Colonic mucosa (tissue), 4 donors: ENCODE measurements at regions not wholly inside any gene's neighbourhood (a gene's known extent, or its start where the extent isn't known, plus 50 kb on each side); places are given as distances from the start of the nearest gene placed in this dataset.

Experiments
- DNase-seq: peaks from one replicate; pipeline ENCODE4 v3.0.0-alpha.2; 2020
- H3K27ac ChIP-seq: fragments of 200-600 bp; one replicate; pipeline ENCODE4 v1.8.0; 2021
- H3K27me3 ChIP-seq: fragments of 200-600 bp; one replicate; pipeline ENCODE4 v1.8.0; 2021
- H3K36me3 ChIP-seq: fragments of 200-600 bp; one replicate; pipeline ENCODE4 v1.8.0; 2021
- H3K4me1 ChIP-seq: fragments of 200-600 bp; one replicate; pipeline ENCODE4 v1.8.0; 2021; ENCODE audit warnings: mild to moderate bottlenecking
- H3K4me3 ChIP-seq: fragments of 200-600 bp; one replicate; pipeline ENCODE4 v1.8.0; 2021
- H3K9ac ChIP-seq, 2 donors: one replicate each; pipeline ENCODE4 v1.7.0; 2013; ENCODE audit warnings: control low read depth in 2 of 2, low read depth in 2 of 2, low read length in 2 of 2
- H3K9me3 ChIP-seq: fragments of 200-600 bp; one replicate; pipeline ENCODE4 v1.8.0; 2021
- intact Hi-C: fragments of 100-400 bp; cut with DNase I; formaldehyde crosslinking; loops from one replicate; pipeline ENCODE4 v1.14.1; 2022
- TF ChIP-seq, protein P1 (sequence below): fragments of 200-600 bp; IDR thresholded peaks from one replicate; pipeline ENCODE4 v1.8.0; 2022; ENCODE audit warnings: antibody characterized with exemption, mild to moderate bottlenecking
- donor health status: healthy.
- donor health status: DM: no; HTN: no; CAD: no.
- donor health status: DM: no; HTN: no; CAD: no.

- no peaks in the 10 kb centered on the region for H3K4me1 ChIP-seq
- H3K4me3 ChIP-seq = no peak overlapping the region
- H3K27ac ChIP-seq = no peak overlapping the region
- no peaks in the 10 kb centered on the region for H3K36me3 ChIP-seq
- H3K9ac ChIP-seq = no peak overlapping the region
- intact Hi-C loops = no loop called here
- TF ChIP-seq, protein P1, sequence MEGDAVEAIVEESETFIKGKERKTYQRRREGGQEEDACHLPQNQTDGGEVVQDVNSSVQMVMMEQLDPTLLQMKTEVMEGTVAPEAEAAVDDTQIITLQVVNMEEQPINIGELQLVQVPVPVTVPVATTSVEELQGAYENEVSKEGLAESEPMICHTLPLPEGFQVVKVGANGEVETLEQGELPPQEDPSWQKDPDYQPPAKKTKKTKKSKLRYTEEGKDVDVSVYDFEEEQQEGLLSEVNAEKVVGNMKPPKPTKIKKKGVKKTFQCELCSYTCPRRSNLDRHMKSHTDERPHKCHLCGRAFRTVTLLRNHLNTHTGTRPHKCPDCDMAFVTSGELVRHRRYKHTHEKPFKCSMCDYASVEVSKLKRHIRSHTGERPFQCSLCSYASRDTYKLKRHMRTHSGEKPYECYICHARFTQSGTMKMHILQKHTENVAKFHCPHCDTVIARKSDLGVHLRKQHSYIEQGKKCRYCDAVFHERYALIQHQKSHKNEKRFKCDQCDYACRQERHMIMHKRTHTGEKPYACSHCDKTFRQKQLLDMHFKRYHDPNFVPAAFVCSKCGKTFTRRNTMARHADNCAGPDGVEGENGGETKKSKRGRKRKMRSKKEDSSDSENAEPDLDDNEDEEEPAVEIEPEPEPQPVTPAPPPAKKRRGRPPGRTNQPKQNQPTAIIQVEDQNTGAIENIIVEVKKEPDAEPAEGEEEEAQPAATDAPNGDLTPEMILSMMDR = no peak
- H3K9me3 ChIP-seq = no peaks in the 10 kb centered on the region
- DNase-seq = no peak
- no peaks in the 10 kb centered on the region for H3K27me3 ChIP-seq
Observed at GRCh38 chr5:169458221-169458620, 125.4 kb upstream of the SPDL1 start.

GRCh38 chr5:169450464-169450863 lies 133.1 kb upstream of the SPDL1 start:
- no peaks in the 10 kb centered on the region for H3K27me3 ChIP-seq
- no peak overlapping the region for H3K9ac ChIP-seq
- TF ChIP-seq, protein P1 = no peak
- H3K4me1 ChIP-seq = no peaks in the 10 kb centered on the region
- H3K9me3 ChIP-seq = no peaks in the 10 kb centered on the region
- intact Hi-C loops = no loop called here
- no peak overlapping the region for H3K27ac ChIP-seq
- no peak for DNase-seq
- H3K4me3 ChIP-seq = no peak overlapping the region
- no peaks in the 10 kb centered on the region for H3K36me3 ChIP-seq

DNA sequence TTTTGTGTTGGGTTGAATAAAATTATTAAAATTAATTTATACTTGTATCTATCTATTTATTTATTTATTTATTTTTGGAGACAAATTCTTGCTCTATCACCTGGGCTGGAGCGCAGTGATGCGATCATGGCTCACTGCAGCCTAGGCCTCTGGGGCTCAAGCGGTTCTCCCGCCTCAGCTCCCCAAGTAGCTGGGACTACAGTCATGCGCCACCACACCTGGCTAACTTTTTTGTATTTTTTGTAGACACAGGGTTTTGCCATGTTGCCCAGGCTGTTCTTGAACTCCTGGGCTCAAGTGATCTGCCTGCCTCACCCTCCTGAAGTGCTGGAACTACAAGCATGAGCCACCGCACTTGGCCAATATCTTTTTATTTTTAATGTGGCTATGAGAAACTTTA lies 134.7 kb upstream of the SPDL1 start:
- intact Hi-C loops = no loop called here
- H3K9me3 ChIP-seq = no peaks in the 10 kb centered on the region
- no peaks in the 10 kb centered on the region for H3K4me1 ChIP-seq
- no peak overlapping the region for H3K27ac ChIP-seq
- H3K9ac ChIP-seq = no peak overlapping the region
- no peaks in the 10 kb centered on the region for H3K27me3 ChIP-seq
- no peak for DNase-seq
- TF ChIP-seq, protein P1 = no peak
- no peak overlapping the region for H3K4me3 ChIP-seq
- no peaks in the 10 kb centered on the region for H3K36me3 ChIP-seq

GRCh38 chr5:169445191-169445590 lies 138.4 kb upstream of the SPDL1 start:
- Histone ChIP-seq H3K4me3 (no peak overlapping the region), H3K27me3 (no peaks in the 10 kb centered on the region), H3K4me1 (no peaks in the 10 kb centered on the region), H3K9me3 (no peaks in the 10 kb centered on the region), H3K36me3 (no peaks in the 10 kb centered on the region), H3K27ac (no peak overlapping the region), H3K9ac (no peak overlapping the region)
- TF ChIP-seq, protein P1 = no peak
- intact Hi-C loops = no loop called here
- no peak for DNase-seq

GRCh38 chr5:169442913-169443784 lies 140.4 kb upstream of the SPDL1 start:
- Histone ChIP-seq H3K4me3 (no peak overlapping the region), H3K27me3 (no peaks in the 10 kb centered on the region), H3K27ac (no peak overlapping the region), H3K9ac (no peak overlapping the region), H3K9me3 (no peaks in the 10 kb centered on the region), H3K4me1 (no peaks in the 10 kb centered on the region), H3K36me3 (no peaks in the 10 kb centered on the region)
- intact Hi-C loops = no loop called here
- TF ChIP-seq, protein P1 = no peak
- no peak for DNase-seq
